Mesenchymal stem cell (in vitro differentiated cells and primary cell): ENCODE measurements at regions not wholly inside any gene's neighbourhood (a gene's known extent, or its start where the extent isn't known, plus 50 kb on each side); places are given as distances from the start of the nearest gene placed in this dataset.

Source experiments
- DNase-seq: peaks from one replicate; pipeline ENCODE4 v3.0.0-alpha.2; 2013
- H2AFZ ChIP-seq: one replicate; pipeline ENCODE4 v1.6.1; 2013; ENCODE audit warnings: low read depth, mild to moderate bottlenecking, control low read depth, inconsistent platforms, low read length, moderate library complexity
- H2AK5ac ChIP-seq: 2 replicates; pipeline ENCODE4 v1.6.1; 2013; ENCODE audit warnings: low read length, moderate library complexity, mild to moderate bottlenecking, inconsistent platforms; ENCODE audit not compliant: severe bottlenecking
- H2BK120ac ChIP-seq: one replicate; pipeline ENCODE4 v1.6.1; 2013; ENCODE audit warnings: low read depth, mild to moderate bottlenecking, inconsistent platforms, low read length, moderate library complexity
- H2BK12ac ChIP-seq, 2 experiments: one replicate each; pipeline ENCODE4 v1.6.1; 2013; ENCODE audit warnings: inconsistent platforms in 2 of 2, low read length in 2 of 2, mild to moderate bottlenecking in 2 of 2, moderate library complexity in 2 of 2, control low read depth in 1 of 2
- H2BK15ac ChIP-seq: one replicate; pipeline ENCODE4 v1.6.1; 2013; ENCODE audit warnings: mild to moderate bottlenecking, low read depth, inconsistent platforms; ENCODE audit not compliant: poor library complexity, severe bottlenecking
- H2BK5ac ChIP-seq: 2 replicates; pipeline ENCODE4 v1.6.1; 2013; ENCODE audit warnings: low read depth, mild to moderate bottlenecking, low read length, control low read depth, inconsistent platforms; ENCODE audit not compliant: poor library complexity, severe bottlenecking
- H3K14ac ChIP-seq, 2 experiments: one replicate each; pipeline ENCODE4 v1.6.1; 2013; ENCODE audit warnings: inconsistent platforms in 2 of 2, low read length in 2 of 2, control low read depth in 1 of 2, mild to moderate bottlenecking in 1 of 2, moderate library complexity in 1 of 2
- H3K18ac ChIP-seq, 2 experiments: one replicate each; pipeline ENCODE4 v1.6.1; 2013; ENCODE audit warnings: inconsistent platforms in 2 of 2, low read length in 2 of 2, control low read depth in 1 of 2, low read depth in 1 of 2, mild to moderate bottlenecking in 1 of 2
- H3K23ac ChIP-seq, 2 experiments: one replicate each; pipeline ENCODE4 v1.6.1; 2013; ENCODE audit warnings: inconsistent platforms in 2 of 2, low read length in 2 of 2, mild to moderate bottlenecking in 2 of 2, moderate library complexity in 2 of 2, control low read depth in 1 of 2
- H3K27ac ChIP-seq: 2 replicates; pipeline ENCODE4 v1.5.1; 2013; ENCODE audit warnings: mild to moderate bottlenecking, moderate library complexity, low read length, control low read depth, inconsistent platforms; ENCODE audit not compliant: poor library complexity, severe bottlenecking
- H3K27me3 ChIP-seq, 2 experiments: 2 replicates each; pipeline versions ENCODE4 v1.6.1 to v1.7.0; 2013; ENCODE audit warnings: low read length in 2 of 2, mild to moderate bottlenecking in 2 of 2, moderate library complexity in 2 of 2, control low read depth in 1 of 2, inconsistent platforms in 1 of 2; ENCODE audit not compliant: control insufficient read depth in 1 of 2, insufficient read depth in 1 of 2
- H3K36me3 ChIP-seq, 2 experiments: 2 replicates each; pipeline versions ENCODE4 v1.6.1 to v1.7.0; 2013; ENCODE audit warnings: low read length in 2 of 2, control low read depth in 1 of 2, inconsistent platforms in 1 of 2, low read depth in 1 of 2, mild to moderate bottlenecking in 1 of 2; ENCODE audit not compliant: insufficient read depth in 2 of 2, control insufficient read depth in 1 of 2
- H3K4ac ChIP-seq, 2 experiments: one replicate each; pipeline ENCODE4 v1.6.1; 2013; ENCODE audit warnings: inconsistent platforms in 2 of 2, low read length in 2 of 2, mild to moderate bottlenecking in 2 of 2, moderate library complexity in 2 of 2, control low read depth in 1 of 2, low read depth in 1 of 2
- H3K4me1 ChIP-seq: 2 replicates; pipeline ENCODE4 v1.6.1; 2013; ENCODE audit warnings: low read depth, low read length, control low read depth; ENCODE audit not compliant: control insufficient read depth, insufficient read depth
- H3K4me2 ChIP-seq: 2 replicates; pipeline ENCODE4 v1.6.1; 2013; ENCODE audit warnings: low read length, mild to moderate bottlenecking, inconsistent platforms; ENCODE audit not compliant: poor library complexity, severe bottlenecking
- H3K4me3 ChIP-seq, 2 experiments: 2 replicates each; pipeline versions ENCODE4 v1.5.1 to v1.7.0; 2013; ENCODE audit warnings: low read length in 2 of 2, mild to moderate bottlenecking in 2 of 2, control low read depth in 1 of 2, low read depth in 1 of 2; ENCODE audit not compliant: insufficient read depth in 1 of 2
- H3K79me1 ChIP-seq: replicated peaks from 2 replicates; pipeline ENCODE4 v1.6.1; 2013; ENCODE audit warnings: mild to moderate bottlenecking, control low read depth, low read length, inconsistent platforms; ENCODE audit not compliant: poor library complexity, severe bottlenecking
- H3K9ac ChIP-seq: 2 replicates; pipeline ENCODE4 v1.7.0; 2013; ENCODE audit warnings: mild to moderate bottlenecking, low read length, moderate library complexity
- H3K9me3 ChIP-seq: 2 replicates; pipeline ENCODE4 v1.7.0; 2013; ENCODE audit warnings: mild to moderate bottlenecking, low read length; ENCODE audit not compliant: control insufficient read depth
- H4K8ac ChIP-seq: one replicate; pipeline ENCODE4 v1.6.1; 2013; ENCODE audit warnings: inconsistent platforms, mild to moderate bottlenecking, low read length, moderate library complexity
- H4K91ac ChIP-seq: one replicate; pipeline ENCODE4 v1.6.1; 2013; ENCODE audit warnings: mild to moderate bottlenecking, low read length, inconsistent platforms
- WGBS: methylation state at CpG from one replicate; pipeline ENCODE4 v1.1.7; 2013; ENCODE audit warnings: mixed read lengths; 5-methylcytosine and 5-hydroxymethylcytosine counted together

GRCh38 chr10:30755441-30755953 is 125.9 kb upstream of the LYZL2 start:
- Histone ChIP-seq H3K4ac (peak overlapping the region in 1 of 2 experiments; percentile 22), H3K79me1 (no peaks in the 10 kb centered on the region), H2AK5ac (no peak overlapping the region), H2BK12ac (no peak overlapping the region), H3K18ac (no peak overlapping the region), H3K36me3 (no peaks in the 10 kb centered on the region), H3K14ac (no peak overlapping the region), H3K4me2 (no peak overlapping the region), H3K9me3 (no peaks in the 10 kb centered on the region), H2BK120ac (no peak overlapping the region), H3K27me3 (no peaks in the 10 kb centered on the region), H2AFZ (no peak overlapping the region), H4K8ac (no peak overlapping the region), H3K9ac (peak overlapping the region; percentile 66), H2BK15ac (no peak overlapping the region), H3K4me1 (peaks cover 3% of the 10 kb centered on the region), H2BK5ac (no peak overlapping the region), H3K23ac (no peak overlapping the region), H4K91ac (no peak overlapping the region), H3K4me3 (no peak overlapping the region), H3K27ac (no peak overlapping the region)
- DNase-seq: no peak
- WGBS: 67% methylated on average over 6 of the region's 6 CpGs

- Histone ChIP-seq H4K8ac (peak overlapping the region; percentile 38), H3K36me3 (no peaks in the 10 kb centered on the region), H2AK5ac (no peak overlapping the region), H3K27ac (no peak overlapping the region), H3K4me1 (no peaks in the 10 kb centered on the region), H2AFZ (no peak overlapping the region), H3K9me3 (no peaks in the 10 kb centered on the region), H2BK5ac (no peak overlapping the region), H3K23ac (no peak overlapping the region), H2BK120ac (no peak overlapping the region), H3K79me1 (no peaks in the 10 kb centered on the region), H4K91ac (peak overlapping the region; percentile 55), H3K18ac (peak overlapping the region in 1 of 2 experiments; percentile 28), H3K14ac (no peak overlapping the region), H3K4me3 (no peak overlapping the region), H3K4ac (no peak overlapping the region), H3K4me2 (no peak overlapping the region), H3K27me3 (no peaks in the 10 kb centered on the region), H2BK15ac (peak overlapping the region; percentile 6), H3K9ac (peak overlapping the region; percentile 74), H2BK12ac (peak overlapping the region in 1 of 2 experiments; percentile 45)
- 91% methylated on average over 10 of the region's 10 CpGs for WGBS
- DNase-seq: no peak
Measured at GRCh38 chr10:30752481-30752881, 122.9 kb upstream of the LYZL2 start.

GRCh38 chr10:30751678-30752331 is 122.3 kb upstream of the LYZL2 start:
- no peak overlapping the region for H2BK120ac ChIP-seq
- no peak overlapping the region for H3K4ac ChIP-seq
- no peaks in the 10 kb centered on the region for H3K27me3 ChIP-seq
- H2AK5ac ChIP-seq: no peak overlapping the region
- H3K4me2 ChIP-seq: no peak overlapping the region
- H4K8ac ChIP-seq: no peak overlapping the region
- no peaks in the 10 kb centered on the region for H3K4me1 ChIP-seq
- no peak overlapping the region for H4K91ac ChIP-seq
- peak; percentile 64 for DNase-seq
- H3K9ac ChIP-seq: peak overlapping the region; percentile 74
- no peak overlapping the region for H2AFZ ChIP-seq
- no peaks in the 10 kb centered on the region for H3K79me1 ChIP-seq
- no peak overlapping the region for H3K27ac ChIP-seq
- no peak overlapping the region for H2BK12ac ChIP-seq
- no peak overlapping the region for H2BK15ac ChIP-seq
- H3K18ac ChIP-seq: no peak overlapping the region
- no peak overlapping the region for H3K23ac ChIP-seq
- no peak overlapping the region for H2BK5ac ChIP-seq
- no peak overlapping the region for H3K14ac ChIP-seq
- no peaks in the 10 kb centered on the region for H3K9me3 ChIP-seq
- H3K4me3 ChIP-seq: no peak overlapping the region
- no peaks in the 10 kb centered on the region for H3K36me3 ChIP-seq
- WGBS: 67% methylated on average over 14 of the region's 14 CpGs

GRCh38 chr10:30750971-30751677 is 121.6 kb upstream of the LYZL2 start:
- Histone ChIP-seq H2AFZ (no peak overlapping the region), H2BK15ac (no peak overlapping the region), H3K14ac (no peak overlapping the region), H4K8ac (peak overlapping the region; percentile 30), H3K4ac (no peak overlapping the region), H2BK12ac (peak overlapping the region in 1 of 2 experiments; percentile 52), H3K27me3 (no peaks in the 10 kb centered on the region), H3K9me3 (no peaks in the 10 kb centered on the region), H3K79me1 (no peaks in the 10 kb centered on the region), H2BK120ac (no peak overlapping the region), H3K4me2 (no peak overlapping the region), H2AK5ac (no peak overlapping the region), H3K4me1 (no peaks in the 10 kb centered on the region), H3K23ac (no peak overlapping the region), H3K9ac (peak overlapping the region; percentile 74), H3K18ac (no peak overlapping the region), H4K91ac (peak overlapping the region; percentile 15), H3K36me3 (no peaks in the 10 kb centered on the region), H3K27ac (no peak overlapping the region), H2BK5ac (no peak overlapping the region), H3K4me3 (no peak overlapping the region)
- DNase-seq: no peak
- 93% methylated on average over 10 of the region's 10 CpGs for WGBS
